ENCODE measurements at regions not wholly inside any gene's neighbourhood (a gene's known extent, or its start where the extent isn't known, plus 50 kb on each side); places are given as distances from the start of the nearest gene placed in this dataset.

DNA sequence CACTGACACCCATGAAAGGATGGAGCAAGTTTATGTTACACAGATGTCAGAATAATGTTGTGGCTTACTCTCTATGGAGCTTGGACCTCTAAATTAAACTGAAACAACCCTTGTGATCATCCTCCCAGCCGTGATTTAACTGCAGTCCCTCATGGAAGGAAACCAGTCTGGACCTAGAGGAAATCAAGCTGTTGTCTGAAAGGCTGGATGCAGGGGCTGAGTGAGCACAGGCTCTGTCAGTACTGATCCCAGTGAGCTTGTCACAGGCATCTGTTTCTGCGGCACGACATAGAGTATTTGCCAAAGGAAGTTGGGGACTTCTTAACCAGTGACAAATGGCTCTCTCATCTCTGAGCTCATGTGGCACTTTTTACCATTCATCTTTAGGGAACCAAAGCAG, 282.9 kb upstream of the MAP3K1 start:
- peaks cover 4 to 7% of the 10 kb centered on the region in 2 experiments; a peak in 2 of 4 replicates for H3K4me1 Mint-ChIP-seq
- TF ChIP-seq, protein P1, sequence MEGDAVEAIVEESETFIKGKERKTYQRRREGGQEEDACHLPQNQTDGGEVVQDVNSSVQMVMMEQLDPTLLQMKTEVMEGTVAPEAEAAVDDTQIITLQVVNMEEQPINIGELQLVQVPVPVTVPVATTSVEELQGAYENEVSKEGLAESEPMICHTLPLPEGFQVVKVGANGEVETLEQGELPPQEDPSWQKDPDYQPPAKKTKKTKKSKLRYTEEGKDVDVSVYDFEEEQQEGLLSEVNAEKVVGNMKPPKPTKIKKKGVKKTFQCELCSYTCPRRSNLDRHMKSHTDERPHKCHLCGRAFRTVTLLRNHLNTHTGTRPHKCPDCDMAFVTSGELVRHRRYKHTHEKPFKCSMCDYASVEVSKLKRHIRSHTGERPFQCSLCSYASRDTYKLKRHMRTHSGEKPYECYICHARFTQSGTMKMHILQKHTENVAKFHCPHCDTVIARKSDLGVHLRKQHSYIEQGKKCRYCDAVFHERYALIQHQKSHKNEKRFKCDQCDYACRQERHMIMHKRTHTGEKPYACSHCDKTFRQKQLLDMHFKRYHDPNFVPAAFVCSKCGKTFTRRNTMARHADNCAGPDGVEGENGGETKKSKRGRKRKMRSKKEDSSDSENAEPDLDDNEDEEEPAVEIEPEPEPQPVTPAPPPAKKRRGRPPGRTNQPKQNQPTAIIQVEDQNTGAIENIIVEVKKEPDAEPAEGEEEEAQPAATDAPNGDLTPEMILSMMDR (conservative IDR thresholded peaks at IDR 0.05) = no peak

More for the DNA sequence above, 282.9 kb upstream of the MAP3K1 start:
- no peak overlapping the region for H2BK20ac ChIP-seq (ENCODE audit: low read depth, low read length, poor library complexity, severe bottlenecking)
- H3K27me3 ChIP-seq (ENCODE audit: insufficient read depth, low read length) = no peaks in the 10 kb centered on the region
- no peaks in the 10 kb centered on the region for H3K79me2 ChIP-seq (ENCODE audit: insufficient read depth, low read length)
- no peak overlapping the region for H3K27ac ChIP-seq (ENCODE audit: insufficient read length, low read depth, low read length)
- no peak overlapping the region for H3K9ac ChIP-seq (ENCODE audit: extremely low read depth, insufficient read length, low read length)
- H4K91ac ChIP-seq (ENCODE audit: insufficient read length, low read depth, low read length) = no peak overlapping the region
- no peak overlapping the region for H3K4me2 ChIP-seq (ENCODE audit: insufficient read depth, insufficient read length, low read length)
- no peak overlapping the region for H3K4me3 Mint-ChIP-seq
- H3K36me3 Mint-ChIP-seq (ENCODE audit: insufficient read depth in 1 of 3, low read depth in 3 of 3) = no peaks in the 10 kb centered on the region
- no peak overlapping the region for H2BK120ac ChIP-seq (ENCODE audit: low read depth, low read length, poor library complexity, severe bottlenecking)
- no peak overlapping the region for H2BK12ac ChIP-seq (ENCODE audit: insufficient read length, low read depth, low read length)
- H3K27me3 Mint-ChIP-seq (ENCODE audit: low read depth) = peaks cover 3% of the 10 kb centered on the region
- no peak overlapping the region for H3K27ac Mint-ChIP-seq
- H3K9me3 Mint-ChIP-seq = no peaks in the 10 kb centered on the region; a peak in 1 of 5 replicates
- no peaks in the 10 kb centered on the region for H3K23me2 ChIP-seq (ENCODE audit: insufficient read length, low read depth, low read length, poor library complexity, severe bottlenecking)
- no CpG with 5 or more reads among the region's 3 CpGs for WGBS (ENCODE audit: extremely low coverage, insufficient read length, low lambda C conversion rate)
- no peak overlapping the region for H3T11ph ChIP-seq (ENCODE audit: low read length)
- no peaks in the 10 kb centered on the region for H3K79me1 ChIP-seq (ENCODE audit: insufficient read depth, low read depth, low read length, poor library complexity, severe bottlenecking)
- H4K8ac ChIP-seq (replicated peaks; ENCODE audit: insufficient read length, low read depth, low read length) = no peak overlapping the region
- H3K18ac ChIP-seq (ENCODE audit: insufficient read length, low read depth, low read length) = no peak overlapping the region
- H3K4me1 ChIP-seq (ENCODE audit: insufficient read depth, low read length) = no peaks in the 10 kb centered on the region
- H2BK5ac ChIP-seq (ENCODE audit: insufficient read length, low read length) = no peak overlapping the region
- no peak overlapping the region for H3K56ac ChIP-seq (ENCODE audit: insufficient read length, low read depth, low read length)
- H3K14ac ChIP-seq (ENCODE audit: insufficient read depth, low read length) = no peak overlapping the region
- H2BK15ac ChIP-seq (ENCODE audit: low read depth, low read length) = no peak overlapping the region
- H3K4ac ChIP-seq (ENCODE audit: low read depth, low read length) = no peak overlapping the region
- H2AK5ac ChIP-seq (ENCODE audit: insufficient read length, low read length) = no peak overlapping the region
- H2AFZ ChIP-seq (ENCODE audit: low read length) = no peak overlapping the region
- no peak overlapping the region for H4K5ac ChIP-seq (ENCODE audit: insufficient read length, low read depth, low read length)
- H3K9me3 ChIP-seq (ENCODE audit: control insufficient read depth, low read depth, low read length) = no peaks in the 10 kb centered on the region
- H3K23ac ChIP-seq (ENCODE audit: insufficient read length, low read depth, low read length) = no peak overlapping the region
- H4K20me1 ChIP-seq (ENCODE audit: control insufficient read depth, insufficient read depth, insufficient read length) = no peaks in the 10 kb centered on the region
- no peak for DNase-seq

All from H9 (cell line).